ENCODE measurements at regions not wholly inside any gene's neighbourhood (a gene's known extent, or its start where the extent isn't known, plus 50 kb on each side); places are given as distances from the start of the nearest gene placed in this dataset.

GRCh38 chr5:111645303-111645838 lies 111.6 kb downstream of the NREP start:
- TF ChIP-seq CTCF (conservative IDR thresholded peaks at IDR 0.05; ENCODE audit: low read depth, low read length), result no peak
- no peak overlapping the region for H3K4me3 ChIP-seq (ENCODE audit: low read depth, low read length)
- no peak for DNase-seq (ENCODE audit: low read depth)

GRCh38 chr5:111643499-111643898 lies 113.5 kb downstream of the NREP start:
- no peak overlapping the region for H3K4me3 ChIP-seq (ENCODE audit: low read depth, low read length)
- DNase-seq (ENCODE audit: low read depth), result no peak
- no peak for TF ChIP-seq CTCF (conservative IDR thresholded peaks at IDR 0.05; ENCODE audit: low read depth, low read length)

- no peak overlapping the region for H3K4me3 ChIP-seq (ENCODE audit: low read depth, low read length)
- no peak for TF ChIP-seq CTCF (conservative IDR thresholded peaks at IDR 0.05; ENCODE audit: low read depth, low read length)
- peak; percentile 60 for DNase-seq (ENCODE audit: low read depth)
Measured at GRCh38 chr5:111641533-111642233, 115.3 kb downstream of the NREP start.

GRCh38 chr5:111639912-111640311 lies 117.1 kb downstream of the NREP start:
- no peak for TF ChIP-seq CTCF (conservative IDR thresholded peaks at IDR 0.05; ENCODE audit: low read depth, low read length)
- no peak for DNase-seq (ENCODE audit: low read depth)
- no peak overlapping the region for H3K4me3 ChIP-seq (ENCODE audit: low read depth, low read length)

- no peak overlapping the region for H3K4me3 ChIP-seq (ENCODE audit: low read depth, low read length)
- no peak for DNase-seq (ENCODE audit: low read depth)
- no peak for TF ChIP-seq CTCF (conservative IDR thresholded peaks at IDR 0.05; ENCODE audit: low read depth, low read length)
Measured at GRCh38 chr5:111636736-111637135, 120.3 kb downstream of the NREP start.

- no peak for TF ChIP-seq CTCF (conservative IDR thresholded peaks at IDR 0.05; ENCODE audit: low read depth, low read length)
Measured at GRCh38 chr5:111635916-111636570, 121.0 kb downstream of the NREP start.

More at GRCh38 chr5:111635916-111636570, 121.0 kb downstream of the NREP start:
- no peak overlapping the region for H3K4me3 ChIP-seq (ENCODE audit: low read depth, low read length)
- peak; percentile 65 for DNase-seq (ENCODE audit: low read depth)
